Inflammatory macrophage (primary cell): ENCODE measurements at regions not wholly inside any gene's neighbourhood (a gene's known extent, or its start where the extent isn't known, plus 50 kb on each side); places are given as distances from the start of the nearest gene placed in this dataset.
"Not testable (repeated sequence)": the region's sequence is repeated elsewhere in the genome, so short reads cannot be mapped to it uniquely, and the experiment has no call there.

Experiments
- DNase-seq, 2 donors: peaks; one replicate each; pipeline ENCODE4 v3.0.0-alpha.2; 2020 to 2022

GRCh38 chr1:95620076-95620475, 386.1 kb downstream of the RWDD3 start:
- no peak for DNase-seq

GRCh38 chr1:95622609-95623008, 388.6 kb downstream of the RWDD3 start:
- DNase-seq, result no peak

GRCh38 chr1:95625224-95625623, 391.2 kb downstream of the RWDD3 start:
- no peak for DNase-seq

GRCh38 chr1:95627244-95627643, 393.2 kb downstream of the RWDD3 start:
- no peak for DNase-seq

- no peak for DNase-seq
Measured at GRCh38 chr1:95631695-95632094, 397.7 kb downstream of the RWDD3 start.

GRCh38 chr1:95635811-95636210, 401.8 kb downstream of the RWDD3 start:
- DNase-seq, result no peak

- no peak for DNase-seq
Measured at GRCh38 chr1:95636897-95637296, 402.9 kb downstream of the RWDD3 start.

GRCh38 chr1:95640746-95641145, 406.7 kb downstream of the RWDD3 start:
- no peak for DNase-seq

GRCh38 chr1:95641386-95641785, 407.4 kb downstream of the RWDD3 start:
- no peak for DNase-seq

GRCh38 chr1:95642035-95642434, 408.0 kb downstream of the RWDD3 start:
- no peak for DNase-seq

- DNase-seq, result no peak
Measured at GRCh38 chr1:95643071-95643470, 409.1 kb downstream of the RWDD3 start.

- not testable (repeated sequence) for DNase-seq
Measured at GRCh38 chr1:95645126-95645525, 411.1 kb downstream of the RWDD3 start.

GRCh38 chr1:95650631-95651030, 416.6 kb downstream of the RWDD3 start:
- DNase-seq, result no peak

GRCh38 chr1:95652423-95652965, 418.5 kb downstream of the RWDD3 start:
- no peak for DNase-seq

GRCh38 chr1:95653618-95654017, 419.6 kb downstream of the RWDD3 start:
- no peak for DNase-seq

- DNase-seq, result no peak
Measured at GRCh38 chr1:95655321-95656020, 421.5 kb downstream of the RWDD3 start.

- DNase-seq, result no peak
Measured at GRCh38 chr1:95657248-95657647, 423.2 kb downstream of the RWDD3 start.

GRCh38 chr1:95659166-95659565, 425.2 kb downstream of the RWDD3 start:
- DNase-seq, result no peak

GRCh38 chr1:95659588-95659987, 425.6 kb downstream of the RWDD3 start:
- DNase-seq, result no peak

- no peak for DNase-seq
Measured at GRCh38 chr1:95660736-95661135, 426.7 kb downstream of the RWDD3 start.

- DNase-seq, result not testable (repeated sequence)
Measured at GRCh38 chr1:95663530-95663929, 429.5 kb downstream of the RWDD3 start.

- no peak for DNase-seq
Measured at GRCh38 chr1:95668165-95668564, 434.2 kb downstream of the RWDD3 start.

GRCh38 chr1:95669638-95670037, 435.6 kb downstream of the RWDD3 start:
- not testable (repeated sequence) for DNase-seq

- DNase-seq, result no peak
Measured at GRCh38 chr1:95671098-95671497, 437.1 kb downstream of the RWDD3 start.

- DNase-seq, result no peak
Measured at GRCh38 chr1:95679262-95679661, 445.3 kb downstream of the RWDD3 start.
